ENCODE measurements at regions not wholly inside any gene's neighbourhood (a gene's known extent, or its start where the extent isn't known, plus 50 kb on each side); places are given as distances from the start of the nearest gene placed in this dataset.

- no peak overlapping the region for H3K4me2 ChIP-seq (ENCODE audit: low read length)
- no peak overlapping the region for H2AFZ ChIP-seq (ENCODE audit: low read depth, low read length)
- no peaks in the 10 kb centered on the region for H3K79me2 ChIP-seq (replicated peaks; ENCODE audit: insufficient read depth, low read length)
- H3F3A ChIP-seq (ENCODE audit: insufficient read depth, low read length, poor library complexity, severe bottlenecking), result no peaks in the 10 kb centered on the region
- H4K20me1 ChIP-seq (ENCODE audit: insufficient read depth), result no peaks in the 10 kb centered on the region
- H3K27ac ChIP-seq (ENCODE audit: low read length), result no peak overlapping the region
- H3K9me2 ChIP-seq (ENCODE audit: insufficient read depth, low read length), result no peaks in the 10 kb centered on the region
- no peaks in the 10 kb centered on the region for H3K9me3 ChIP-seq (ENCODE audit: low read length)
- no peak for TF ChIP-seq EP300 (conservative IDR thresholded peaks at IDR 0.05; ENCODE audit: poor library complexity, severe bottlenecking)
- no peak for TF ChIP-seq MXI1 (conservative IDR thresholded peaks at IDR 0.05; ENCODE audit: poor library complexity, severe bottlenecking)
- TF ChIP-seq CTCF (IDR thresholded peaks at IDR 0.05; ENCODE audit: poor library complexity, severe bottlenecking), result no peak
- no peak for TF ChIP-seq SMC3 (conservative IDR thresholded peaks at IDR 0.05; ENCODE audit: poor library complexity)
- TF ChIP-seq TAF1 (IDR thresholded peaks at IDR 0.05; ENCODE audit: low read depth), result no peak
- no peak for TF ChIP-seq EZH2 (IDR thresholded peaks at IDR 0.05; ENCODE audit: borderline replicate concordance, insufficient read depth, low read length, poor library complexity, severe bottlenecking)
- TF ChIP-seq REST (IDR thresholded peaks at IDR 0.05; ENCODE audit: borderline replicate concordance), result no peak
- TF ChIP-seq POLR2AphosphoS5 (IDR thresholded peaks at IDR 0.05), result no peak
- H3K9ac ChIP-seq (ENCODE audit: low read length), result no peak overlapping the region
- H3K4me3 ChIP-seq (ENCODE audit: low read length), result no peak overlapping the region
- H3K36me3 ChIP-seq (ENCODE audit: insufficient read depth, low read length), result no peaks in the 10 kb centered on the region
- no peaks in the 10 kb centered on the region for H3K27me3 ChIP-seq (ENCODE audit: insufficient read depth, low read depth, low read length)
These were observed 119.9 kb downstream of the FAM43A start for GRCh38 chr3:194805546-194805945.

- Histone ChIP-seq H3K27me3 (ENCODE audit: insufficient read depth, low read depth, low read length) (no peaks in the 10 kb centered on the region), H3K4me2 (ENCODE audit: low read length) (no peak overlapping the region), H3K79me2 (replicated peaks; ENCODE audit: insufficient read depth, low read length) (no peaks in the 10 kb centered on the region), H3K9me3 (ENCODE audit: low read length) (no peaks in the 10 kb centered on the region), H4K20me1 (ENCODE audit: insufficient read depth) (no peaks in the 10 kb centered on the region), H3K27ac (ENCODE audit: low read length) (no peak overlapping the region), H3K4me3 (ENCODE audit: low read length) (no peak overlapping the region), H3K9ac (ENCODE audit: low read length) (no peak overlapping the region), H3K9me2 (ENCODE audit: insufficient read depth, low read length) (no peaks in the 10 kb centered on the region), H3K36me3 (ENCODE audit: insufficient read depth, low read length) (no peaks in the 10 kb centered on the region), H2AFZ (ENCODE audit: low read depth, low read length) (no peak overlapping the region), H3F3A (ENCODE audit: insufficient read depth, low read length, poor library complexity, severe bottlenecking) (no peaks in the 10 kb centered on the region)
- TF ChIP-seq TAF1 (IDR thresholded peaks at IDR 0.05; ENCODE audit: low read depth) (no peak), MXI1 (conservative IDR thresholded peaks at IDR 0.05; ENCODE audit: poor library complexity, severe bottlenecking) (no peak), EZH2 (IDR thresholded peaks at IDR 0.05; ENCODE audit: borderline replicate concordance, insufficient read depth, low read length, poor library complexity, severe bottlenecking) (no peak), RAD21 (conservative IDR thresholded peaks at IDR 0.05) (no peak), SMC3 (conservative IDR thresholded peaks at IDR 0.05; ENCODE audit: poor library complexity) (no peak), CTCF (IDR thresholded peaks at IDR 0.05; ENCODE audit: poor library complexity, severe bottlenecking) (no peak)
These were observed 121.4 kb downstream of the FAM43A start for GRCh38 chr3:194806991-194807630.
